Ascending aorta (tissue), 2 donors: ENCODE measurements at regions not wholly inside any gene's neighbourhood (a gene's known extent, or its start where the extent isn't known, plus 50 kb on each side); places are given as distances from the start of the nearest gene placed in this dataset.

ENCODE experiments used
- DNase-seq, 2 donors: peaks; one replicate each; pipeline ENCODE4 v3.0.0-alpha.2; 2019; ENCODE audit warnings: low spot score in 2 of 2
- H3K27ac ChIP-seq, 2 donors: fragments of 200-600 bp; sonication (generic); one replicate each; pipeline ENCODE4 v1.5.1; 2016 to 2017; ENCODE audit warnings: mild to moderate bottlenecking in 1 of 2
- H3K27me3 ChIP-seq: fragments of 200-600 bp; sonication (generic); one replicate; pipeline ENCODE4 v1.5.1; 2017
- H3K36me3 ChIP-seq, 2 donors: fragments of 200-600 bp; sonication (generic); one replicate each; pipeline ENCODE4 v1.5.1; 2016
- H3K4me1 ChIP-seq, 2 donors: fragments of 200-600 bp; sonication (generic); one replicate each; pipeline ENCODE4 v1.5.1; 2016 to 2017; ENCODE audit warnings: mild to moderate bottlenecking in 1 of 2
- H3K4me3 ChIP-seq, 2 donors: fragments of 200-600 bp; sonication (generic); one replicate each; pipeline ENCODE4 v1.5.1; 2016 to 2017; ENCODE audit warnings: mild to moderate bottlenecking in 1 of 2
- H3K9me3 ChIP-seq, 2 donors: fragments of 200-600 bp; sonication (generic); one replicate each; pipeline ENCODE4 v1.5.1; 2016
- CTCF ChIP-seq, 3 experiments: fragments of 200-600 bp in 2 of 3; fragments of 450-650 bp in 1 of 3; sonication (generic) in 2 of 3; IDR thresholded peaks; one replicate each; pipeline ENCODE4 v1.5.1; 2016 to 2019; ENCODE audit warnings: antibody characterized with exemption in 3 of 3, mild to moderate bottlenecking in 1 of 3, moderate library complexity in 1 of 3
- intact Hi-C: fragments of 100-400 bp; cut with DNase I; formaldehyde crosslinking; loops from one replicate; pipeline ENCODE4 v1.15.1; 2023

- Histone ChIP-seq H3K36me3 (no peaks in the 10 kb centered on the region), H3K4me3 (no peak overlapping the region), H3K9me3 (peaks cover 6 to 8% of the 10 kb centered on the region in 2 donors), H3K4me1 (no peaks in the 10 kb centered on the region), H3K27me3 (no peaks in the 10 kb centered on the region), H3K27ac (no peak overlapping the region)
- TF ChIP-seq CTCF (IDR thresholded peaks at IDR 0.05), result no peak
- DNase-seq, result no peak
- intact Hi-C loops, result no loop called here
These were observed 101.6 kb upstream of the DLX2 start for GRCh38 chr2:172204309-172204708.

- DNase-seq, result no peak
- no peaks in the 10 kb centered on the region for H3K36me3 ChIP-seq
- no peaks in the 10 kb centered on the region for H3K27me3 ChIP-seq
- H3K27ac ChIP-seq, result no peak overlapping the region
- intact Hi-C loops, result no loop called here
- H3K4me3 ChIP-seq, result no peak overlapping the region
- H3K4me1 ChIP-seq, result no peaks in the 10 kb centered on the region
- peaks cover 6 to 8% of the 10 kb centered on the region in 2 donors for H3K9me3 ChIP-seq
- no peak for TF ChIP-seq CTCF (IDR thresholded peaks at IDR 0.05)
These were observed 102.1 kb upstream of the DLX2 start for GRCh38 chr2:172204762-172205161.

- no peak for DNase-seq
- H3K4me1 ChIP-seq, result no peaks in the 10 kb centered on the region
- H3K9me3 ChIP-seq, result peaks cover 1 to 4% of the 10 kb centered on the region in 2 donors
- H3K27ac ChIP-seq, result no peak overlapping the region
- intact Hi-C loops, result no loop called here
- H3K4me3 ChIP-seq, result no peak overlapping the region
- H3K27me3 ChIP-seq, result no peaks in the 10 kb centered on the region
- H3K36me3 ChIP-seq, result no peaks in the 10 kb centered on the region
- no peak for TF ChIP-seq CTCF (IDR thresholded peaks at IDR 0.05)
These were observed 102.6 kb upstream of the DLX2 start for GRCh38 chr2:172205292-172205691.

- Histone ChIP-seq H3K27me3 (no peaks in the 10 kb centered on the region), H3K9me3 (no peaks in the 10 kb centered on the region), H3K36me3 (no peaks in the 10 kb centered on the region), H3K27ac (no peak overlapping the region), H3K4me1 (no peaks in the 10 kb centered on the region), H3K4me3 (no peak overlapping the region)
- DNase-seq, result no peak
- intact Hi-C loops, result no loop called here
- TF ChIP-seq CTCF (IDR thresholded peaks at IDR 0.05), result no peak
These were observed 105.2 kb upstream of the DLX2 start for GRCh38 chr2:172207911-172208310.

GRCh38 chr2:172208791-172209325, 106.2 kb upstream of the DLX2 start:
- Histone ChIP-seq H3K4me1 (no peaks in the 10 kb centered on the region), H3K27ac (no peak overlapping the region), H3K9me3 (no peaks in the 10 kb centered on the region), H3K27me3 (no peaks in the 10 kb centered on the region), H3K36me3 (no peaks in the 10 kb centered on the region), H3K4me3 (no peak overlapping the region)
- DNase-seq, result no peak
- no peak for TF ChIP-seq CTCF (IDR thresholded peaks at IDR 0.05)
- intact Hi-C loops, result no loop called here

GRCh38 chr2:172210599-172210998, 107.9 kb upstream of the DLX2 start:
- H3K36me3 ChIP-seq, result no peaks in the 10 kb centered on the region
- intact Hi-C loops, result no loop called here
- no peak overlapping the region for H3K27ac ChIP-seq
- no peak for DNase-seq
- TF ChIP-seq CTCF (IDR thresholded peaks at IDR 0.05), result no peak
- H3K4me3 ChIP-seq, result no peak overlapping the region
- H3K27me3 ChIP-seq, result no peaks in the 10 kb centered on the region
- no peaks in the 10 kb centered on the region for H3K4me1 ChIP-seq
- H3K9me3 ChIP-seq, result no peaks in the 10 kb centered on the region
